Mucosa of descending colon (tissue), 3 donors: ENCODE measurements at regions not wholly inside any gene's neighbourhood (a gene's known extent, or its start where the extent isn't known, plus 50 kb on each side); places are given as distances from the start of the nearest gene placed in this dataset.
A peak's percentile ranks its signal among the peaks of the same experiment; 100 is the strongest.

Experiments
- ATAC-seq: fragments of 200-7000 bp; cut with Tn5 transposase; one replicate; pipeline ENCODE4 v1.9.1; 2020; ENCODE audit warnings: mild to moderate bottlenecking, moderate library complexity
- DNase-seq, 3 donors: peaks; one replicate each; pipeline ENCODE4 v3.0.0-alpha.2; 2020
- H3K36me3 ChIP-seq: fragments of 200-600 bp; one replicate; pipeline ENCODE4 v1.8.0; 2021; ENCODE audit warnings: low read depth, mild to moderate bottlenecking
- H3K4me1 ChIP-seq: fragments of 200-600 bp; one replicate; pipeline ENCODE4 v1.8.0; 2021; ENCODE audit warnings: low read depth, mild to moderate bottlenecking
- H3K4me3 ChIP-seq: fragments of 200-600 bp; one replicate; pipeline ENCODE4 v1.8.0; 2021; ENCODE audit warnings: mild to moderate bottlenecking
- H3K9me3 ChIP-seq: fragments of 200-600 bp; one replicate; pipeline ENCODE4 v1.8.0; 2021; ENCODE audit warnings: mild to moderate bottlenecking
- intact Hi-C, 2 donors: fragments of 100-400 bp; cut with DNase I in 1 of 2; cut with micrococcal nuclease in 1 of 2; formaldehyde crosslinking; loops; one replicate each; pipeline versions ENCODE4 v1.11.0 to v1.11.1; 2022; cut with DNase I, micrococcal nuclease
- TF ChIP-seq, protein P1 (sequence below): fragments of 200-600 bp; IDR thresholded peaks from one replicate; pipeline ENCODE4 v1.8.0; 2022; ENCODE audit warnings: antibody characterized with exemption, mild to moderate bottlenecking
- donor health status: DM: no; HTN: no; CAD: no; lungs with moderate emphysema.
- donor health status: DM: no; HTN: no; CAD: no.
- donor health status: DM: no; HTN: yes; CAD: no.

DNA sequence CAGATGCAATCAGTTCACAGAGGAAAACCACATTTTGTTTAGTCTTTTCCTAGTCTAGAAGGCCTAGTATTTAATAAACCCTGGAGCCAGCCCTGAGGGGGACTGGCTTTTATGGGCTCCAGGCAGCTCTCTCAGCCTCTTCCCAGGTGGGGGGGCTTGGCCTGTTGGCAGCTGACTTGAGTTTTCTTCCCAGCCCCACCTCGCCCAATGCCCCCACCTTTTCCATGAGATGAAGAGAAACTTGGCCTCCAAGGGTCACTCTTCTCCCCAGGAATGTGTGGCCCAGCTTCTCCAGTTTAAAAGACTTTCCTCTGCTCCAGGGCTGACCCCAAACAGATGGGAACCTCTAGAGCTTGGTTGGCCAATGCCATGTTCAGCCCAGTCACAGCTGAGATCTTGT is 196.1 kb downstream of the BMP7 start:
- H3K4me3 ChIP-seq = no peak overlapping the region
- H3K4me1 ChIP-seq = no peaks in the 10 kb centered on the region
- H3K36me3 ChIP-seq = no peaks in the 10 kb centered on the region
- ATAC-seq (no peak), DNase-seq (no peak)
- no peaks in the 10 kb centered on the region for H3K9me3 ChIP-seq
- TF ChIP-seq, protein P1, sequence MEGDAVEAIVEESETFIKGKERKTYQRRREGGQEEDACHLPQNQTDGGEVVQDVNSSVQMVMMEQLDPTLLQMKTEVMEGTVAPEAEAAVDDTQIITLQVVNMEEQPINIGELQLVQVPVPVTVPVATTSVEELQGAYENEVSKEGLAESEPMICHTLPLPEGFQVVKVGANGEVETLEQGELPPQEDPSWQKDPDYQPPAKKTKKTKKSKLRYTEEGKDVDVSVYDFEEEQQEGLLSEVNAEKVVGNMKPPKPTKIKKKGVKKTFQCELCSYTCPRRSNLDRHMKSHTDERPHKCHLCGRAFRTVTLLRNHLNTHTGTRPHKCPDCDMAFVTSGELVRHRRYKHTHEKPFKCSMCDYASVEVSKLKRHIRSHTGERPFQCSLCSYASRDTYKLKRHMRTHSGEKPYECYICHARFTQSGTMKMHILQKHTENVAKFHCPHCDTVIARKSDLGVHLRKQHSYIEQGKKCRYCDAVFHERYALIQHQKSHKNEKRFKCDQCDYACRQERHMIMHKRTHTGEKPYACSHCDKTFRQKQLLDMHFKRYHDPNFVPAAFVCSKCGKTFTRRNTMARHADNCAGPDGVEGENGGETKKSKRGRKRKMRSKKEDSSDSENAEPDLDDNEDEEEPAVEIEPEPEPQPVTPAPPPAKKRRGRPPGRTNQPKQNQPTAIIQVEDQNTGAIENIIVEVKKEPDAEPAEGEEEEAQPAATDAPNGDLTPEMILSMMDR = no peak
- intact Hi-C loops = no loop called here

DNA sequence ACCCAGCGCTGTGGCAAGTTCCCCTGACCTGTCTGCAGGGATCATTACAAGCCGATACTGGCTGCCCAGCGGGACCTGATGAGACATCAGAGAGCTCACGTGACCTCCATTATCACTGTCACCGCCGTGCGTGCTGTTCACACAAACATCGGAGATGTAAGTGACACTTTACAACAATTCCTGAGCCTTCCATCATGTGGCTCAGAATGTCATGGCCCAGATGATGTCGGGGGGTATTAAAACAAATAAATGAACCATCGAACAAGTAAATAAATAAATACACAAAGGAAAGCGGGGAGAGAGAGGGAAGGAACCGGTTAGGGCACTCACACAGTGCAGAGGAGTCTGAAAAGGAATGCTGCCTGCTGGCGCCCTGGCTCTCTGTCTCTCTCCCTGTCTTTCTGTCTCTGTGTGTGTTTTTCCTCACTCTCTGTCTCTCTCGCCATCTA is 195.1 kb downstream of the BMP7 start:
- TF ChIP-seq, protein P1 = no peak
- no peak overlapping the region for H3K4me3 ChIP-seq
- DNase-seq (no peak), ATAC-seq (no peak)
- no peaks in the 10 kb centered on the region for H3K4me1 ChIP-seq
- intact Hi-C loops = no loop called here
- H3K9me3 ChIP-seq = no peaks in the 10 kb centered on the region
- no peaks in the 10 kb centered on the region for H3K36me3 ChIP-seq

DNA sequence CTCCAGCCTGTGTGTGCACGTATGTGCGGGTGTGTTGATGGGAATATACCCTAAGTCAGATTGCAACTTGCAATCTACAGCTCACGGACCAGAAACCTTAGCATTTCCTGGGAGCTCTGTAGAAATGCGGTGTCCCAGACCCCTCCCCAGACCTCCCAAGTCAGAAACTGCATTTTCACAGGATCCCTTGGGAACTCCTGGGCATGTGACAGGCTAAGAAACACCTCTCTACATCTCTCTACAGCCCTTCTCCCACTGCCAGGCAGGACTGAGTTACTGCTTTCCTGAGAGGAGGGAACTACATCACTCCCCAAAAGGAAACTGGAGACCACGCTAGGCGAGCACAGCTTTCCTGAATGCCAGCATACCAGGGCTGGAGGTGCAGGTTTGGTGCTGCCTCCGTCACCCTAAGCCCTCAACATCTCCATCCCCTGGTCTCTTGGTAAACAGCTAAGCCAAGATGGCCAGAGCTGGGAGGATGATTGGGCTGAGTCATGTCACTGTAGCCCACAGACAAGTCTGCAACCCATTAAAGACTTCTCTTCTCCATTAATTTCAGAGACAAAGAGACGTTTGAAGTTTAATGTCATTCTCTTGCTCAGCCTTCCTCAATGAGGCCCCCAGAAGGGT is 194.4 kb downstream of the BMP7 start:
- DNase-seq (no peak), ATAC-seq (no peak)
- H3K9me3 ChIP-seq = no peaks in the 10 kb centered on the region
- TF ChIP-seq, protein P1 = no peak
- no peak overlapping the region for H3K4me3 ChIP-seq
- H3K4me1 ChIP-seq = no peaks in the 10 kb centered on the region
- intact Hi-C loops = no loop called here
- H3K36me3 ChIP-seq = no peaks in the 10 kb centered on the region

DNA sequence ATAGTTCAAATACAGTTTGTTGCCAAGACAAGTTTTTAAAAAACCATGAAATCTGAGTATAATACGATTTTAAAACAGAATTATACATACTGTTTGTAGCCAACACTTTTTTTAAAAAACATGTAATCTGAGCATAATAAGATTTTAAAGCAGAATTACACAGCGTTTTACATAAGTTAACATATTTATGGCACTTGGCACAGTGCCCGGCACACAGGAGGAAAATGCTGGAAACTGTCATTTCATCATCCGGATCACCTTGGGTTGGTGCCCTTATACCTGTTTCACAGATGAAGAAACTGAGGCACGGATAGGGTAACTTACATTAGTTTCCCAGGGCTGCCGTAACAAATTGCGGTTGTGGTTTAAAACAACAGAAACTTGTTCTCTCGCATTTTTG is 193.0 kb downstream of the BMP7 start:
- DNase-seq (peak in 1 of 3 donors; percentile 5), ATAC-seq (no peak)
- intact Hi-C loops = no loop called here
- no peaks in the 10 kb centered on the region for H3K4me1 ChIP-seq
- H3K9me3 ChIP-seq = peaks cover 7% of the 10 kb centered on the region
- TF ChIP-seq, protein P1 = no peak
- H3K36me3 ChIP-seq = no peaks in the 10 kb centered on the region
- H3K4me3 ChIP-seq = no peak overlapping the region

DNA sequence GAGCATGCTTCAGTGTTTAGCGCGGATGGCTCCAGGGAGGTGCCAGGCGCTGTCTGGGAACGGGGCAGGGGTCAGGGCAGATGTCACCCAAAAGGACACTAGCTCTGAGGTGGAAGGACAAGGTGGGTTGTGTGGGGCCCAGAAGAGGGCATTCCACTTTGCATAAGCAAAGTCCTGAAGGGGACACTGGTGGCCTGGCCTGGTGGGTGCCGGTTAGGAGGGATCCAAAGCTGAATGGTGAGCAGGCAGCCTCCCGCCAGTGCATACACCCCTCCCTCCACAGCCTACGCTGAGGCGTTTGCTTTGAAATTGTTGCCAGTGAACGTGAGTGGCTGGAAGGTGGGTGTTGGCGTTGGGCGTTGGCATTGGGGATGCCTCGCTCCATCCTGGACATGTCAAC is 192.1 kb downstream of the BMP7 start:
- intact Hi-C loops = no loop called here
- no peaks in the 10 kb centered on the region for H3K36me3 ChIP-seq
- peaks cover 17% of the 10 kb centered on the region for H3K9me3 ChIP-seq
- no peaks in the 10 kb centered on the region for H3K4me1 ChIP-seq
- DNase-seq (no peak), ATAC-seq (no peak)
- TF ChIP-seq, protein P1 = no peak
- H3K4me3 ChIP-seq = no peak overlapping the region

DNA sequence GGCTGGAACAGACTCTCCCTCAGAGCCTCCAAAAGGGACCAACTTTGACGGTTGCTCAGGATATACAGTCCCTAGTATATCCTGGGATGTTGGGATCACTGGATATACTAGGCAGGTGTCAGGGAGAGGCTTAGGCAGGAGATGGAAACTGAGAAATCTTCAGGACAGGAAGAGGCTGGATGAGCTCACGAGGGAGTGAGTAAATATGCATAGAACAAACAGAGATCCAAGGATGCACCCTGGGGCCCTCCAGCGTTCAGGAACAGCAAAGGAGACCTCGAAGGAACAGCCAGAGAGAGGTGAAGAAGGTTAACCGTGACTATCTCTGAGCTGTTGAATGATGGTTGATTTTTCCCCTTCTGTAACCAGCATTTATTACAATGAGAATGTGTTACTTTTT is 191.3 kb downstream of the BMP7 start:
- no peak for DNase-seq
- intact Hi-C loops = no loop called here
- H3K36me3 ChIP-seq = no peaks in the 10 kb centered on the region
- H3K4me3 ChIP-seq = no peak overlapping the region
- no peak for ATAC-seq
- no peaks in the 10 kb centered on the region for H3K4me1 ChIP-seq
- H3K9me3 ChIP-seq = peaks cover 20% of the 10 kb centered on the region
- TF ChIP-seq, protein P1 = no peak
